MM.1S (cell line): ENCODE measurements at regions not wholly inside any gene's neighbourhood (a gene's known extent, or its start where the extent isn't known, plus 50 kb on each side); places are given as distances from the start of the nearest gene placed in this dataset.

ENCODE experiments used
- EZH2 ChIP-seq: fragments of 300-600 bp; sonication (generic); optimal IDR thresholded peaks from 2 replicates; pipeline ENCODE3; 2017; ENCODE audit warnings: low read depth, mild to moderate bottlenecking, antibody characterized with exemption, low read length, mixed read lengths
- EZH2phosphoT487 ChIP-seq: fragments of 300-600 bp; sonication (generic); IDR thresholded peaks from 2 replicates; pipeline ENCODE4 v1.6.1; 2018; ENCODE audit warnings: antibody characterized with exemption, low read length
- TF ChIP-seq, protein P1 (sequence below): fragments of 300-600 bp; sonication (generic); IDR thresholded peaks from 2 replicates; pipeline ENCODE4 v1.5.1; 2016; ENCODE audit warnings: antibody characterized with exemption, low read length, mixed read lengths

DNA sequence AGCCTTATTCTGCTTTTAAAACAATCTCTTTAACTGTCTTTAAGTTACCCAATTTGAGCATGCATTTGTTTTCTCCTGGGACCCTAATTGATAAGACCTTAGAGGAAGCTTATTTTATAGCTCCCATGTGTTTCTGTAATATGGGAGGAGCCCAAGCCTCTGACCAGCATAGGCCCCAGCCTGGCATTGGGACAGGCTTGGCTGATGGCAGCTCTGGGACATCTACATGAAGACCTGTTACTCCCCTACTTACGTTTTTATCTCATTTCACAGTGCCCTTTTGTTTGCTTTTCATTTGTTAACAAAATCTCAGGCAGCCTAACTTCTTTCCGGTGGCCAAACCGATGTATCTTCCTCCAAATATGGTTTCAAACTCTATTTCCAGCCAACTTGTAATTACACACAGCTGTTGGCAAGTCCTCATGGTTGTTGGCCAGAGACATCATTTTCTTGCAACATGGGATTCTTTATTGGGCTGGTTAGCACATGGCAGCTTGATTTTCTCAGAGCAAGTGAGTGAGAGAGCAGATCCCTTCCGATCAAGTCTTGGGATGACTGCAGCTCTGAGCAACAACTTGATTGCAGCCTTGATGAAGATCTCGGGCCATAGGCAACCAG is 1117.5 kb downstream of the AACS start:
- TF ChIP-seq, protein P1, sequence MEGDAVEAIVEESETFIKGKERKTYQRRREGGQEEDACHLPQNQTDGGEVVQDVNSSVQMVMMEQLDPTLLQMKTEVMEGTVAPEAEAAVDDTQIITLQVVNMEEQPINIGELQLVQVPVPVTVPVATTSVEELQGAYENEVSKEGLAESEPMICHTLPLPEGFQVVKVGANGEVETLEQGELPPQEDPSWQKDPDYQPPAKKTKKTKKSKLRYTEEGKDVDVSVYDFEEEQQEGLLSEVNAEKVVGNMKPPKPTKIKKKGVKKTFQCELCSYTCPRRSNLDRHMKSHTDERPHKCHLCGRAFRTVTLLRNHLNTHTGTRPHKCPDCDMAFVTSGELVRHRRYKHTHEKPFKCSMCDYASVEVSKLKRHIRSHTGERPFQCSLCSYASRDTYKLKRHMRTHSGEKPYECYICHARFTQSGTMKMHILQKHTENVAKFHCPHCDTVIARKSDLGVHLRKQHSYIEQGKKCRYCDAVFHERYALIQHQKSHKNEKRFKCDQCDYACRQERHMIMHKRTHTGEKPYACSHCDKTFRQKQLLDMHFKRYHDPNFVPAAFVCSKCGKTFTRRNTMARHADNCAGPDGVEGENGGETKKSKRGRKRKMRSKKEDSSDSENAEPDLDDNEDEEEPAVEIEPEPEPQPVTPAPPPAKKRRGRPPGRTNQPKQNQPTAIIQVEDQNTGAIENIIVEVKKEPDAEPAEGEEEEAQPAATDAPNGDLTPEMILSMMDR, result no peak
- TF ChIP-seq EZH2, result no peak
- no peak for TF ChIP-seq EZH2phosphoT487
